ENCODE measurements at regions not wholly inside any gene's neighbourhood (a gene's known extent, or its start where the extent isn't known, plus 50 kb on each side); places are given as distances from the start of the nearest gene placed in this dataset.

DNA sequence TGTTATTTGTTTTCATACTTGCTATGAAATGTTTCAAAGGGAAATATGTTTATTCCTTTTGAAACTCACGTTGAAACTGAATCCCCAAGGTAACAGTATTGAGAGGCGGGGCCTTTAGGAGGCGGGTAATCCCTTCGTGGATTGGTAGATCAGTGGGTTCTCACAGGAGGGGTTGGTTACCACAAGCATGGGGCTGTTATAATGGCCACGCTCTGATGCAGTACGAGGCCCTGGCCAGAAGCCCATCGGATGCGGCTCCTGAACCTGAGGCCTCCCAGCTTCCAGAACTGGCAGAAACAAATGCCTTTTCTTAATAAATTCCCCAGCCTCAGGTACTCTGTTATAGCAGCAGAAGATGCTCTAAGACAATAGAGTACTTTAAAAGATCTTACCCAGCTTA, 135.7 kb downstream of the ASB1 start:
- DNase-seq = no peak

DNA sequence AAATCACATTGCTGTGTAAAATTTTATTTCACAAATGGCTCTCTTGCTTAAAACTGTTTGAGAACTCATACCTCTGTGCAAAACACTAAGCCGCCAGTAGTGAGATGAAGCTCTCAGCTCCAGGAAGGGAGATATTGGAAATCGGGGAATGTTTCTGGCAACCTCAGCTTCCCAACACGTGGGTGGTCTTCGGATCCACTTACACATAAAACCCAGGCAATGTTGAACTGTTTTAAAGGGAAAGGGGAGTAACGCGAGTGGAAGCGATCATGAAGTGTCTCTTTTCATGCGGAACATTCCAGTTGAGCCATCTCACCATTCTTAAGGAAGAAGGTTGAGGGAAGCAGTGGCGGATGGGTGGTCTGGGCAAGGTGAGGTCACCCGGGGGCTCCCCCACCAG, 136.8 kb downstream of the ASB1 start:
- no peak for DNase-seq

DNA sequence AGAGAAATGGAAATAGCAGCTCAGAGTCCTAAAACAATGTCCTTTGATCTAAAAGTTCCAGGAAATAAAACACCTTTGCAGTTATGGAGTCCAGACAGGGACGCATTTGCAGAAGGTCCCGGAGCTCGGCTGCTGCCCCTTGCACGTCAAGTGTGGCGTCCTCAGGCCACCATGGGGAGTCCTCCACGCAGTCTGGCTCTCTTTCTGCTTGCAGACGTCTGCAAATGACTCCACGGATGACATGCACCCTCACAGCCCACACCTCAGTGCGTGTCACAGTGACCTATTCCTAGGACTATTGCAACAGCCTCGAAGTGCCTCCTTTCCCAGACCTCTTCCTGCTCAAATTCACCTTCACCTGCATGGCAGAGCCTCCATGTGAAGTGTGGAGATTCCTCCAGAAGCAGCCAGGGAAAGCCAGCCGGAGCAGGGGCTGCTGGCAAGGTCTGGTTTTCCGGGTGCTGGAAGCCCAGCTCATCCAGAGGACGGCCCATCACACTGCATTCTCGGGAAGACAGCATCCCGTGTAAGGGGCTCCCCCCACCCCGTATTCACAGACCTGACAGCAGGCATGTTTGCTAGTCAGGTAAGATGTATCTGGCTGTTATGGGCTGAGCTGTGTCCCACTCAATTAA, 137.7 kb downstream of the ASB1 start:
- DNase-seq = no peak

DNA sequence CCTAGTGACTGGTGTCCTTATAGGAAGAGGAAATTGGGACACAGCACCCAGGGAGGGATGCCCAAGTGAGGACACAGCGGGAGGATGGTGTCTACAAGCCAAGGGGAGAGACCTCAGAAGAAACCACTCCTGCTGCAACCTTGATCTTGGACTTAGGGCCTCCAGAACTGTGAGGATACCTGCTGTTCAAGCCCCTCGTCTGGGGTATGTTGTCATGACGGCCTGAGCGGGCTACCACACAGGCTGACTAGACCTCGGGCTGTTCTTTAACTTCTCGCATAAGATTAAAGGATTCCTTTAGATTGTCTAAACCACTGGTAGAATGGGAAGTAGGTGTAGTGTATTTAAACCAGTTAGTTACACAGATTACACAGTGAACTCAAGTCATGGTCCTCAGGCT, 138.3 kb downstream of the ASB1 start:
- DNase-seq = no peak

DNA sequence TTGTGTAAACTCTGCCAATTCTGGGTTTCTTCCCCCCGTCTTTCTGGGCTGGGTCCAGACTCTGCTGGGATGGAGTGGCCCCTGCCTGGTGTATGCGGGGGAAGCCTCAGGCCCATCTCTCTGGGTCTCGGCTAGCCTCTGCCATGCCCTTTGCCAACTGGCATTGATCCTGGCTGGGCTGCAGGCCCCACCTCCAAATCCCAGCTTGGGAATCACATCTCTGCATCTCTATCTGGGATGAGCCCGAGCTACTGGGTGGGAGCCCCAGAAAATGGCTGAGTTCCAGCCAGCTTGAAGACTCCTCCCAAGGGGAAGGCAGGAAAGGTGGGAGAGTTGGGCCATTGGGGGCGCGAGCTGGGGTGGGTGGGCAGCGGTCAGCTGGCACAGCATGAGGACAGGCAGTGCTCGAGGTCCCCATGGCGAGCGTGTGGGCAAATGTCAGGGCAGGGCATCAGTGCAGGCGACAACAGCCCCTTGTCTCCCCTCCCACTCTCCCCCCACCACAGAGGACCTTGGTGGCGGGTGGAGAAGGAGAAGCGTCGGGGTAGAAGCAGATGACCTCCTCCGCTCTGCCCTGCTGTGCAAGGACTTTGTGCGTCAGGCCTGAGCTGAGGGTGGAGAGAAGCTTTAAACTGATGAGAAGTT, 139.4 kb downstream of the ASB1 start:
- no peak for DNase-seq

DNA sequence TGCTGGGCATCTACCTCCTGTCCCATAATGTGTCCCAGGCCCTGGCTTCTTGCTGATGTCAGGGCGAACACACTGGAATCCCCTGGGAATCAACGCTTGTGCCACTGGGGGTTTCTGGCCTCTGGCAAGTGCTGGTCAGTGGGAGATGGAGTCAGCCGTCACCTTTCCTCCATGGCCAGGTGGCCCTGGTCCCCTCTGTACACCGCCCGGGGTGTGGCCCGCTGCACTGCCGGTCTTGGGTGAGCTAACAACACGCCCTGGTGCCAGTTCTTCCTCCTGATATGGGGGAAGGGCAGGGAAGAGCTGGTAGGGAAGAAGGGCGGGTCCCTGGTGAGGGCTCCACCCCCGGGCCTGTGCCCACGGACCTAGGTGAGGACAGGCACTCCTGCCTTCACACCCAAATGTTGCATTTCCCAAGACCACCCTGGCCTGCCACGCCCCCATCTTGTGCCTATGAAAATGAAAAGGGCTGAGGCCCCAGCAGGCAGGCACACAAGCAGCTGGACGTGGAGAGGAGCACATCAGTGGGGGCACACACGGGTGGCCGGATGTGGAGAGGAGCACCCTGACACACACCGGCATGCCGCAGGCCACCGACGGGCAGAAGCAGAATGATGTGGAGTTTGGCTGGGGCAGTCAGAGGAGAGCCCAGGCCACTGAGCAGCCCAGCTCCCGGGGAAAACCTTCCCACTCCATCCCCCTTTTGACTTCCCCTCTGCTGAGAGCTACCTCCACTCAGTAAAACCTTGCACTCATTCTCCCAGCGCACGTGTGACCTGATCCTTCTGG, 140.5 kb downstream of the ASB1 start:
- no peak for DNase-seq

DNA sequence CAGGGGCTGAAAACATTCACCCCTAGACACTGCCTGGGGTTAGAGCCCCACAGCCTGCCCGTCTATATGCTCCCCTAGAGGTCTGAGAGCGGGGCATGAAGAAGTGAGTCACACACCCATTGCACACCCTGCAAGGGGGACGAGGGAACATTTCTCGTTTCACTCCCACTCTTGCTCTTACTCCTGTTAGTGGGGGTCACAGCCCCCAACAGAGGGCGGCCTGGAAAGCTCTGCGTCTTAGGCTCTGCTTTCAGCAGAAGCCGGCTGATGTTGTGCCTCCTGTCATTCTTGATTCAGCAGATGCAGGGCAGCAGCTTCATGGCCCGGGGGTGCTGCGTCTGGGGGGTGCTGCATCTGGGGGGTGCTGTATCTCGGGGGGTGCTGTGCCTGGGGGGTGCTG, 141.3 kb downstream of the ASB1 start:
- DNase-seq = no peak

DNA sequence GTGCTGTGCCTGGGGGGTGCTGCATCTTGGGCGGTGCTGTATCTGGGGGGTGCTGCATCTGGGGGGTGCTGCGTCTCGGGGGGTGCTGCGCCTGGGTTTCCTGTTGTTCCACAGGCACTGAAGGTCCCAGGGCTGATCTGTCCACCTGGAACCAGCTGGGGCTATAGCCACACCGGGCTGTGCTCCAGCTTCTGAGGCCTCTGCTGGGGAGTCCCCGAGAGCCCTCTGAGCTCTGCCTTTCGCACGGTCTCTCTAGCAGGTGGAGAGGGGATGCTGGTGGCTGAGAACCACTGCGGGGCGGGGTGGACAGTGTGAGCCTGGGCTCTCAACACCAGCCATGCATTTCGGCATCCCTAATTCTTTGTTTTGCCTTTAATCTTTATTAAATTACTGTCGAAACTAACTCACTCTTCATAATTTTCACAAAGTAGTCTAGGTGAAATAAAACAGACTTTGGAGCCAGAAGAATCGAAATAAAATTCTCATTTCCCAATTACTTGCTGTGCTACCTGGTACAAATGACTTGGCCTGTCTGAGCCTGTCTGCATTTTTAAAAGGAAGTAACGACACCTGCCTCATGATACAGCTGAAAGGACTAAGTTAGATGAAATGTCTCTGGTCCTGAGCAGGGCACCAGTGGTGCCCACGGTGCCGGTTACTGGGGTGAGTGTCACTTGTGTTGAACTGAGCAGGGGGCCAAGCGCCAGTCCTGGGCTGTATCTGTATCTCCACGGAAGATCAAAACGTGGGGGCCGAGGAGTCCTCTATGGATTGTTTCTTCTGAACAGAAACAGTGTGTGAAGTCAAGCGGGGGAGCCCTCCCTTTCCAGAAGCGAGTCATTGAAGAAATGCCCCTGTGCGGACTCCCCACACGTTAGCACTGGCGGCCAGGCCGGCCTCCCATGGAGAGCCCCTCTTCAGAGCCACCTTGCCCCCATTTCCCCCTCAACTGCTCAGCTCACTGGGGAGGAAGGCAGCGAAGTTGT, 142.0 kb downstream of the ASB1 start:
- no peak for DNase-seq

DNA sequence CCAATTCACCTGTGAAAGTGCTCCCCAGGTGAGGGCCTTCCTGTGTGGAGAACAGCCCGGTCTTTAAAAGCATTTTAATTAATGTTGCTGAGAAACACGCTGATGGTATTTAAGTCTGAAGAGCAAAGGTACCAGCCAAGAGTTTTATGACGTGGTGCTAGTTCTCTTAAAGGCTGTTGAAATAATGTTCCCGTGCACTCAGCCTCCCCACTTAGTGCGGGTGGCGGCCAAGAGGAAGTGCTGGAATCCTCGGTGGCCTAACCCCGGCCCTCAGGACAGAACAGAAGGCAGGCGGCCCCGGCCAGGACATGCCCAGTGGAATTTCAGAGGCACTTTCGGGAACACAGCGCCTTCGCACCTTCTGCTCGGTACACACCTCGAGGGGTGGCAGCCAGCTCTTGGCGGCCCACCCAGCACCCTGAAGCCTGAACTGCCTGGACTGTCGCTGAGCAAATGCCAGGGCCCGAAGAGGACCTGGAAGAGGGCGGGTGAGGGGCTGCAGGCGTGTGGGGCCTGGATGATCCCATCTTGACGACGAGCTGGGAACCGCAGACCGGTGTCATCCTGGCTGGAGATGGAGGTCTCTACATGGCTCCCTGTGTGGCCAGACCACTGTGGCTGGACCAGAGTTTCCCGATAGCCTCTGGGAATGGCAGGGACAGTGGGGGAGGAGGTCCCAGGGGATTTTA, 142.9 kb downstream of the ASB1 start:
- no peak for DNase-seq

DNA sequence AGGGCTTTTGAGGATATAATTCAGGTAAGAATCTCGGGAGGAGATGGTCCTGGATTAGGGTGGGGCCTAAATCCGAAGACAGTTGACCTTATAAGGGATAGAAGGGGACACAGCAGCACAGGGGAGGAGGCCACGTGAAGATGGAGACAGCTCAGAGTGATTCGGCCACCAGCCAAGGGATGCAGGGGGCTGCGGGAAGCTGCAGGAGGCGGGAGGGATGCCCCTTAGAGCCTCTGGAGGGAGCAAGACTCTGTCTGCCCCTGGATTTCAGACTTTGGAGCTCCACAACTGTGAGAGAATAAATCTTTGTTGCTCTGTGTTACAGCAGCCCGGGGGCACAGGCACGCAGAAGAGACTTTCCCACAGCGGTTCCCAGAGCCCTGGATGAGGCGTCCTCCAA, 143.7 kb downstream of the ASB1 start:
- no peak for DNase-seq

DNA sequence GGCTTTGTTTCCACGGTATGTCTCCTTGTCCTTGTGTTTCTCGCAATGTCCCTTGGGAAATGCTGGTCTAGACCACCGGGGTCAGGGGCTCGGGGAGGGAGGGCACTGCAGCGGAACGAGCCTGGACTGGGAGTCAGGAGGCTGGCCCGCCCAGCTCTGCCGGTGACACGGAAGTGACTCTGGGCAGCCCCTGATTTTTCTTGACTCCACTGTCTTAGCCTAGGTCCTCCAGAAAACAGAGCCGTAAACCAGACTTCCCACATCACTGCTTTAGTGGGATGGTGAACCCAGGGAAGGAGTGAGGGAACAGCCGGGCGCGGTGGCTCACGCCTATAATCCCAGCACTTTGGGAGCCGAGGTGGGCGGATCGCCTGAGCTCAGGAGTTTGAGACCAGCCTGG, 144.2 kb downstream of the ASB1 start:
- DNase-seq = no peak

DNA sequence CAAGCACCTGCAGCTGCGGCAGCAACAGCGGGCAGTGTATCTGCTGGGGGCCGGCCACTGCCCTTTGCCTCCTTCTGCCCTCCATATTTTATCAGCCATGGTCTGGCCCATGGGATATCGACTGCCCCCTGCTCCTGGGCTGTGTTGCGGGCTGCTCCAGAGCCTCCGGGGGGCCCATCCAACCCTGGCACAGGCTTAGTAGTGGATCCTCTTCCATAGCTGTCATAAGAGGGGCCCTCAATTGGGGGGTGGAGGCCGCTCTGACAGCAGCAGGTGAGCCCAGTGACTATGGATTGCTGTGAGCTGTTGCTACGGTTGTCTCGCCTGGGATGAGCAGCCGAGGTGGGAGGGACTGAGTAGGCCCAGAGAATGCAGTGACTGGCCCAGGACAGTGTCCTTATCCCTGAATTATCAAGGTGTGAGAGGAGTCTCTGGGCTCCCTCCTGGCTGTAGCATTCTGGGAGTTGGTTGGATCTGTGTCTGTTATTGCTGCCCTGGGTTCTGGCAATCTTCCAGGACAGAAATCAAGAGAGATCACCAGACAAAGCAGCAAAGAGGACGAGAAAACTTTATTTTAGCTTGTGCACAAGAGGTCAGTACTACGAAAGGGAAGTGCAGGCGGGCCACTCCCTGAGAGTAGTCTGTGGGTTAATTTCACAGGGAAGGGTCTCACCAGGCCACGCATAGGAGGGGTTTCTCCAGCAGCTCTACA, 145.1 kb downstream of the ASB1 start:
- DNase-seq = no peak

DNA sequence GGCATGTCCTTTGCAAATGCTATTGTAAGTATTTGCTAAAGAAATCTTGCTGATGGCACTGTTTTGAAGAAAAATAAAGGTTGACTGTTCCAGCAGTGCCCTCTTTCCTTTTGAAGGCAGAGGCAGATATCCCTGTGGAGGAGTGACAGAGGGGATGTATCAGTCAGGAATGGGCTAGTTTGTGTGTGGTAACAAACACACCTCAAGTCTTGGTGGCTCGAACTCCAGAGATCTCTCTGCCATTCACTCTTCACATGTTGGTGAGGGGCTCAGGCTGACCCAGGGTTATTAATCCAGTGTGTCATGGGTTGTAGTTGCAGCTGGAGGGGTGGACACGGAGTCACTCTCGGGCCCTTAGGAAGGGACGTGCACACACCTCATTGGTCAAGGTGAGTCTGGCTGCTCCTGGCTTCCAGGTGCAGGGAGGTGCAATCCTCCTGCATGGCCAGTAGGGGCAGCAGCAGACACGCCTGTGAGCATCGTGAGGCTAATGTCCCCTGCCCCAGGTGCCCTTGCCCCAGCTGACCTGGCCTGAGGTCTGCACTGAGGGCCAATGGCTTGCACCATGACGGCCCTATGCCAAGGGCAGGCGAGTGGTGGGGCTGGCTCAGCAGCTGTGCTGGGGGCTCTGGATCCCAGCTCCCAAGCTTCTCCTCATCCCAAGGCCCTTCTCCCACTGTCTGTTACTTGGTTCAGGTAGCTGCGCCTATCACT, 146.5 kb downstream of the ASB1 start:
- DNase-seq = no peak

DNA sequence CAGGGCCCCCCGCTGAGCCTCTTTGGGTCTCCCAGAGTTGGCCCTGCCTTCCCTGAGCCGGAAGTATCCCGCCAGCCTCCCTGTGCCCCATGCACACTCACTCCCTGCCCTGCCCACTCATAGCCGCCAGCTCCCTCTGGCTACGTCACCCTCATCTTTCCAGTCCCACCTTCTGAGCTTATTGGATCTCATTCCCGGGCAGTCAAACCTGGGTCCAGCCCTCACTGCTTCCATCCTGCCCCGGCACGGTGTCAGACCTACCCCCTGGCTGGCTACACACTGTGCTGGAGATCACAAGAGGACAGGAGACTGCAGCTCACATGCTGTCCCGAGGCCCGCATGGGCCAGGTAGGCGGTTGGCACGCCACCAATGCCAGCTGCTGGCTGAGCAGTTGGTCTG, 147.2 kb downstream of the ASB1 start:
- no peak for DNase-seq

DNA sequence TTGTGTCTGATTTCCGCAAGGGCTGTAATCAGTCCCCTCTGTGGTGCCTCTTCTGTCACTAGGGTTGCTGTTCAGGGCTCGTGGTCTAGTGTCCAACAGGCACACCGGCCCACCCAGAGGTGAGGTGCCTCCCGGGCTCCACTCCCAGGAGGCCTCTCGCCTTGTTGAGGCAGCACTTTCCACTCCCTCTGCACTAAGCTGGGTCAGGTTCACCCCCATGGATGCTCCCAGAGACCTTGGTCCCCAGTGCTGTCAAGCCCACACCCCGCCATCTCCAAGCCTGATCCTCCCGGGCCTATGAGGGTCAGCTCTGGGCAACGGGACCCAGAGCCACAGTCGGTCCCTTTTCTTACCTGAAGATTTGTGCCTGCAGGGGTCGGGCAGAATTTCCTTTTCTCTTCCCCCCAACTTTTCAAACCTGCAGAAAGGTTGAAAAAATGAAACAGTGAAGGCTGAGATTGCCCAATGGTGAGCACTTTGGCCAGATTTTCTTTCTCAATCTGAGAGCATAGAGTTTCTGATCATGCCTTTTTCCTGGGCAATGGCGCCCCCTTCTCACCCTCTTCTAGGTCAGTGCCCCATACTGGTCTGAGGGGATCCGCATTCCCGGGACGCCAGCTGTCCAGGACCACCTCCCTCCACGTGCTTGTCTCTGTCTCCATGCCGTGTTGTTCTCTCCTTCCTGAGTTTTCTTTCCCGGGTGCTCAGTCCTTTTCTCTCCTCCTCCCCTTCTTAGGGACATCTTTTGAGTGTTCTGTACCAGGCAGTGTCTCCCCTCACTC, 148.0 kb downstream of the ASB1 start:
- no peak for DNase-seq

DNA sequence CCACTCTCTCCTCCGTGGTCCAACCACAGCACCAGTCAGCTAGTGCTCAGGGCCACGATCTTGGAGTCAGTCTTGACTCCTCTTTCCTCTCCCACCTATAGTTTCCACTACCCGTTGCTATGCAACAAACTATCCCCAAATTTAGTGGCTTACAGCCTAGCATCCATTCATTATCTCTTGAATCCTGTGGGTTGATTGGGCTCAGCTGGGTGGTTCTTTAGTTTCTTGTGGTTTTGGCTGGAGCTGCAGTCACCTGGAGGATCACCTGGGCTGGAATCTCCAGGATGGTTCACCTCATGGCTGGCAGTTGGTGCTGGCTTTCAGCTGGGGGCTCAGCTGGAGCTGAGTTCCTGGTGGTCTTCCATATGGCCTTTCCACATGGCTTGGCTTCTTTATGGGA, 149.9 kb downstream of the ASB1 start:
- no peak for DNase-seq

DNA sequence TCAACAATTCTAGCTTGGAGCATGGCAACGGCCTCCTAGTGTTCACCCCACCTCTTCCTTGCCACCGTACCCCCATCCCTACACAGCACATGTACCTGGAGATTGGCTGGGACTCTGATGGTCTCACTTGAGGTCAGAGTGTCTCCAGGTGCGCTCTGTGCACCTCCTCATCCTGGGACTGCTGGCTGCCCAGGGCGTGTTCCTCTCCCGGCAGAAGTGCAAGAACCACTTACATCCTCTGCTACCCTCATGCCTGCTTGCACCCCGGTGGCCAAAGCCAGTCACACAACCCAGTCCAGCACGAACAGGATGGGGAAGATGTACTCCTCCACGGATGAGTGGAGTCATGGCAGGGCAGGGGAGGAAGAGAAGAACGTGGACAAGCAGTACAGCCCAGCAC, 151.5 kb downstream of the ASB1 start:
- no peak for DNase-seq

DNA sequence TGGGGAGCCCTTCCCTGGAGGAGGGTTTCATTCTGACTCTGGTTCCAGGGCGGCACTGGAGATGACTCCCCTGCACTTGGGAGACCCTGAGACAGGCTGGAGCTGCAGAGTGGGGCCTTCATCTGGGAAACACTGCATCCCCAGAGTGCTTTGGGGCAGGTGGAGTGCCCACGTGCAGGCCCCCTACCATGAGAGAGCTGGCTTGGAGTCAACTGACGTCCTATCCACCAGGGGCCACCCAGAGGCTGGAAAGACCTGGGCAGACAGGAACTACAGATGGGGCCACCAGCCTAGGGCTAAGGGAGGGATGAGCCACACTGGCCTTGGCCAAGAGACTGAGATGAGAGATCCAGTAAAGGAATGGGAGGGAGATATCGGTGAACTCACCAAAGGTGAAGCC, 153.8 kb downstream of the ASB1 start:
- DNase-seq = no peak

DNA sequence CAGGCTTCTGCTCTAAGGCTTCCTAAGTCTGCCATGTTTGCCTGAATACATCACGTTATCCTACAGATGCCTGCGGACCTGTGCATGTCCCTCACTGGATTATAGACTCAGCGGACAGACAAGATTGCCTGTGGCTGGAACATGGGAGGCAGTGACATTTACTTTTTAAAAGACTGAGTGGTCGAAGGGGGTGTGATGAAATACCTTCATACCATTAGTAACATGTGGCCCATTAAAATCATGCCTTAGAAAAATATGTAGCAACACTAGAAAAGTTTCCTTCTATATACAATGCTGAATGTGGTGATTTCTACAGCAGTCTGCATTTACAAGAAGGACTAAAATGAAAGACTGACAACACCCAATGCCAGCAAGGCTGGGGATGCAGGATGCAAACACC, 154.4 kb downstream of the ASB1 start:
- no peak for DNase-seq

DNA sequence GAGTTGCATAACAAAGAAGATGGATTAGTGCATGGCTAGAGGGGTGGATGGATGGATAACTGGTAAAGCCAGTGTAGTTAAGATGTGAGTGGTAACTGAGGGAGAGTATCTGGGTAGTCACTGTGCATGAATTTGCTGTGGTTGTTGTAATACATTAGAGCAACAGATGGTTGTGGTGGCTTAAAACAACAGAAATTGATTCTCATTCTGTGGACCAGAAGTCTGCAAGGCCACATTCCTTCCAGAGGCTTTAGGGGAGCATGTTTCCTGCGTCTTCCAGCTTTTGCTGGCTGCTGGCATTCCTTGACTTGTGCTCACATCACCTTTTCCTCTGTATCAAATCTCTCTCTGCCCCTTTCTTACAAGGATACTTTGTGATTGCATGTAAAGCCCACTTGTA, 155.4 kb downstream of the ASB1 start:
- no peak for DNase-seq
